CD4-positive, alpha-beta T cell treated with Interleukin-15 for 4 hours (primary cell): ENCODE measurements at regions not wholly inside any gene's neighbourhood (a gene's known extent, or its start where the extent isn't known, plus 50 kb on each side); places are given as distances from the start of the nearest gene placed in this dataset.
"Not testable (repeated sequence)": the region's sequence is repeated elsewhere in the genome, so short reads cannot be mapped to it uniquely, and the experiment has no call there.

Experiments used
- DNase-seq: peaks from one replicate; pipeline ENCODE4 v3.0.0-alpha.2; 2020; ENCODE audit warnings: low spot score

DNA sequence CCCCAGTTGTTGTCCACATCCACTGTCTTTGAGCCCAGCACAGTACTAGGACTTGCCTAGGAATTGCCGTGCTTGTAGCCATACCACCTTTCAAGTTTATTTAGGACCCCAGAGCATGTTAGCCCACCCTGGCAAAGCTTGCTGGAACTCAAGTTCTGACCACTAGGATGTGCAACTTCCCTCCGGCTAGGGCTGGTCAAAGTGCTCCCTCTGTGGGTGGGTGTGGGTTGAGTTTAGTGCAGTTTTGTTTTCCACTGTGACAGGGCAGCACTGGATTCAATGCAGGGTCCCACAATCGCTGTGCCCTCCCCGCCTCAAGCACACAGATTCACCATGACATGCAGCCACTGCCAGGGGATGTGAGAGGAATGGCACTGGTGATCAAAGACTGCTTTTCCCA lies 96.0 kb downstream of the RASGEF1B start:
- DNase-seq, result no peak

DNA sequence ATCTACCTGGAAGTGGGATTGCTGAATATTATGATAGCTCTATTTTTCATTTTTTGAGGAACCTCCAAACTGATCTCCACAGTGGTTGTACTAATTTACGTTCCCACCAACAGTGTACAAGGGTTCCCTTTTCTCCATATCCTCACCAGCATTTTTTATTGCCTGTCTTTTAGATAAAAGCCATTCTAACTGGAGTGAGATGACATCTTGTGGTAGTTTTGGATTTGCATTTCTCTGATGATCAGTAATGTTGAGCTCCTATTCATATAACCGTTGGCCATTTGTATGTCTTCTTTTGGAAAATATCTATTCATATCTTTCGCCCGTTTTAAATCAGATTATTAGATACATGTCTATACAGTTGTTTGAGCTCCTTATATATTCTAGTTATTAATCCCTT lies 101.8 kb downstream of the RASGEF1B start:
- no peak for DNase-seq

DNA sequence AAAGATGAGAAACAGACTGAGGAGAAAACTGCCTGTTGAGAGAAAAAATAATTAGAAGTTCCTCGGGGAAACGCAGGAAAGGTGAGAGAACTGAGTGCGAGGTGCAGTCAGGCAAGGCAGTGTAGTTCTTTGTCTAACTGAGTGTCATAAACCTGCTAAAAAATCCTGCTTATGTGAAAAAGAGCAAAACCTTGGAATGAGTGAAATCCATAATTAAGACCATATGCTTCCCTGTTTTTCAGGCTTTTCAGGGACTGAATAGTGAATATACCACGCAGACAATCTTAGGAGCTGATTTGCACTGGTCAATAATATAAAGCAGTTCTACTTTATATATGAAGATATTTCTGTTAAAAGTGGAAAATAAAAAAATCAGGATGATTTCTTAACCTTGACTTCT lies 104.9 kb downstream of the RASGEF1B start:
- DNase-seq, result no peak

DNA sequence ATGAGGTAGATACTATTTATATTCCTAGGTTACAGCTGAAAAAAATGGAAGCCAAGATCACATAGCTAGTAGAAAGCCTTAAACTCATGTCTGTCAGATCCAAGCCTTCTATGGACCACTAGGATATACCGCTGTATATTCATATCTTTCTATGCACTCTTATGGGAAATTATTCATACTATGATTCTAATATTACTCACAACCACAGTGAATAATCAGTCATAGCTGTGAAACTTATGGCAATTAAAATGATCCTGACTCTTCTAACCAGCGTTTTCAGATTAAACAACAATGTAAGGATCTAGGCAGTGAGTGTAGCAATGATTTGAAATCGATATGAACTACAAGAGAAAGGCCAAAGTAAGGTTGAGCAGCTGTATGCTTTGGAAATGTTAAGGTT lies 111.0 kb downstream of the RASGEF1B start:
- DNase-seq, result no peak

DNA sequence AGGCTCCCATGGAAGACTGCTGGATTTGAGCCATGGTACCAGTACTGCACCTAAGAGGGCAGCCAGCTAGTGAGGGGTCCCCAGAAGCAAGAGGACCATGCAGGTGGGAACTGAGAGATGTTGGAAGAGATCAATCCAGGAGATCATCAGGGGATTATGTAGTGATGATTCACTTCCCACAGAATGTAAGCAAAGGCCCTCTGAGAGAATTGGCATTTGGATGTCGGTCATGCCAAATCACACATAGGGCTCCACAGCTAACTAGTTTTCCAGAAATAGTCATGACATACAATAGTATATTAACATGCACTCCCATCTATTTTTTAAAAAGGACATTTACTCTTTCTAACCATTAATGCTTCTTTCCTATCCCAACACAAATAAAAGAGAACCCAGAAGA lies 112.5 kb downstream of the RASGEF1B start:
- DNase-seq, result no peak

DNA sequence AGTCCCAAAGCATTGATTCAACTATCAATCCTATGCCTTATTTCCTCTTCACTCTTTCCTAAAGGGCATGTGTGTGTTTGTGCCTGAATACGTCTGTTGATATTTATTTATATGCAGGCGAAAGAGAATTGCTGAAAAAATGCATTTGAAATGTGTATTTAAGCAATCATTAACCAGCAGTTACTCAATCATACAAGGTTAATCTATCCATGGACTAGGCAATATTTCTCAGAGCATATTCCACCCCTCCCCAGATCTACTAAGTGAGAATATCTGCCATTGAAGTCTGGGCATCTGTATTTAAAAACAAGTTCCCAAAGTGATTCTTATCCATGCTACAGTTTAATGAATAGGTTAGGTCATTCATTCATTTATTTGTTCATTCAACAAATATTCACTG lies 113.6 kb downstream of the RASGEF1B start:
- DNase-seq, result no peak

DNA sequence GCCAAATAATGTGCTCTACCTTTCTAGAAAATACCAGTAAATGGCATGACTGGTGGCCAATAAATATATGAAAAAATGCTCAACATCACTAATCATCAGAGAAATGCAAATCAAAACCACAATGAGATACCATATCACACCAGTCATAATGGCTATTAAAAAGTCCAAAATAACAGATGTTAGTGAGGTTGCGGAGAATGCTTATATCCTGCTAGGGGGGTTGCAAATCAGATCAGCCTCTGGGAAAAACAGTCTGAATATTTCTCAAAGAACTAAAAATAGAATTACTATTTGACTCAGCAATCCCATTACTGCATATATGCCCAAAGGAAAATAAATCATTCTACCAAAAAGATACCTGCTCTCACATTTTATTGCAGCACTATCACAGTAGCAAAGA lies 115.1 kb downstream of the RASGEF1B start:
- no peak for DNase-seq

DNA sequence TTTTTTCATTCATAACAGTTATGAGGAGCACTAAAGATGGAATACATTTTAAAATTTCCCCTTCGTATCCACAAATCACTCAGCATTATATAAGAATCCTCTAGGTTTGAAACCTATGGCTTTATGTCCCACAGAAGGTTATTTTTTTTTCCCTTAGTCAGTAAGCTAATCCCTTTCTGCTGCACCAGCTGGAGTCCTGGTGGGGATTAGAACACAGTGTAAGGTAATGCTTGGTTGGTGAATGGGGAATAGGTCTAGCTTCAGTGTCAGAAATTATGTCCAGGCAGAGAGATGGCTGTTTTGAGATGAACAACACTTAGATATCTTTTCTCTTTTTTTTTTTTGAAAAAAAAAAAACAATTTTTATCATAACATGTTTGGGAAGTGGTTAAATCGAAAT lies 116.6 kb downstream of the RASGEF1B start:
- DNase-seq, result no peak

DNA sequence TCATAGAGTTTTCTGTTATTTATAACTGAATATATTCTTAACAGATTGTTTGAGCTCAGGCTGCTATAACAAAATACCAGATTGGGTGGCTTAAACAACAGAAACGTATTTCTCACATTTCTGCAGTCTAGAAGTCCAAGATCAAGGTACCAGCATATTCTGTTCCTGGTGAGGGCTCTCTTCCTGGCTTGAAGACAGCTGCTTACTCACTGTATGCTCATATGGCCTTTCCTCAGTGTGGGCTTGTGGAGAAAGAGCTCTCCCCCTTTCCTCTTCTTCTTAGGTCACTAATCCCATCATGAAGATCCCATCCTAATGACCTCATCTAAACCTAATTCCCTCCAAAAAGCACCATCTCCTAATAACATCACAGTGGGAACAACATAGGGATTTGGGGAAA lies 117.8 kb downstream of the RASGEF1B start:
- DNase-seq, result no peak

DNA sequence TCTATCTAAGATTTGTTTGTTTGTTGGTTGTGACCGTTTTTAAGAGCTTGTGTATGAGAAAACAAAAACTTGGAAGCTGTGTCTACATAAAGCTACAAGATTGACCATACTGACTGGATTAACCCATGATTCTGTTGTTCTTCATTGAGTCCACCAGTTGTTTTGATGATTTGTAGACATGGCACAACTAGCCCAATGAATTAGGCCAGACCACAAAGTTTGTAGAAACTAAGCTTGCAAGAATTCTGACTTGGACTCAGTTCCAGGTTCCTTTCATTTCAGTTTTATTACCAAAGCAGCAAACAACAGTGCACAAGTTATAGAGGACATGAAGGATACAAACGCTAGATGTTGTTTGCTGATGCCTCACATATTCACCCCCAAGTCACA lies 119.3 kb downstream of the RASGEF1B start:
- DNase-seq, result no peak

DNA sequence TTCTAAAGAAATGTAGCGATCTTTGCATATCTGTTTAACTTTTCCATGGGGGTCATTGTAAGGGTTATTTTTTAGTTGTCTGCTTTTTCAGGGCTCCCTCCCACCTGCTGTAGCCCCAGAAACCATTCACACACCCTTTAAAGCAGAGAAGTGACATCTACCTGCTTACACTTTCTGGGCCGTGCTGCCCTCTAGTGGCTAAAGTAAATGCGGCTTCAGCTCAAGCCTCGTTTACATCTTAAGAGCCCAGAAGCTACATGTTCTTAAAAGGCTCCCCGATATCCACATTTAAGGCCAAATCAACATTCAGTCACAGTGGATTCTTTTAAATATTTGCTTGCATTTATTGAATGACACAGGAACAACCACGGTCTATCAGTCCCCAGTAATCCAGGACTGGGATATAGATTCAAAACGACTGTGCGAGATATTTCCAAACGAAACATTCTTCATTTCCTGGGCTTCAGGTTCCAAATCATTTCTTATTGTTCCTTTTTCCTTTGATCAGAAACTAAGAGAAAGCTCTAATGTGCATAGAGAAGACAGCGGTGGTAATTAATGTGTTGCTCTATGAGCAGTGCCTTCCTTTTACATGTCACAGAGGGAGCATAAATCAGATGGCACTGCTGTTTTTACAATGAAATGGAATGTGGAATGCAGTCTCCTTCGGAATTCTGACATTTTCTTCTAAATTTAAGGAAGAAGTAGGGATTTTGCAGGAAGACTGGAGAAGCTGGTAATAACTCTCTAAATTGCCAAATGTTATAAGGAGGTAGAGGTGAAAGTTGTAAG lies 119.9 kb downstream of the RASGEF1B start:
- DNase-seq, result peak; percentile 58

DNA sequence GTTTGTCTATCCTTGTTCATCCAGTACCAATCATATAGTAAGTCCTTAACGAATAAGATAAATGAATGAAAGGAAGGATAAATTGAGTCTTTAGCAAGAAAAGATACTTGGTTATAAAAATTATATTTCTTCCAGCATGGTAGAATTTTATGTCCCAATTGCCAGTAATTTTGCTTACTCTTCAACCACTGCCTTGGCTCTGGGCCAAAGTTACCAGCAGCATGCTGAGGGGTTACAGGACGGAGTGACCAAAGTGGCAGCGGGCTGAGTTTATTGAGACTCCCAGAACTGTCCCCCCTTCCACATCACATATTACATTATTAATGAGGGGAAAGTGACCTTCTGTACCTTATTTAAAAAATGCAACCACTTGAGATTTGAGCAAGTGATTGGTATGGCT lies 121.7 kb downstream of the RASGEF1B start:
- no peak for DNase-seq

DNA sequence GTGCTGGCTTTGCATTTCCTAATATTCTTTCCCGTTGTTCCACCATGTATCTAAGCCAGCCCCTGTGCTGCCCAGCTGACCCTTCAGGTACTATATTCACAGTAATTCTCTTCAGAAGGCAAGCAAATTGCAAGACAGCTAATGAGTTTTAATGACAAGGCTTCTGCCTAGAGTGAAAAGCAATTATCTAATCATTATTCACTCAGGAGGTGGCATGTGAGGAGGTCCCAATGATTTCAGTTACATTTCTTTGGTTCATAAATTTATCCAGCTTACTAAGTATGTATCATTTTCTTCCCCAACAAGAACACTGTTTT lies 123.0 kb downstream of the RASGEF1B start:
- DNase-seq, result no peak

DNA sequence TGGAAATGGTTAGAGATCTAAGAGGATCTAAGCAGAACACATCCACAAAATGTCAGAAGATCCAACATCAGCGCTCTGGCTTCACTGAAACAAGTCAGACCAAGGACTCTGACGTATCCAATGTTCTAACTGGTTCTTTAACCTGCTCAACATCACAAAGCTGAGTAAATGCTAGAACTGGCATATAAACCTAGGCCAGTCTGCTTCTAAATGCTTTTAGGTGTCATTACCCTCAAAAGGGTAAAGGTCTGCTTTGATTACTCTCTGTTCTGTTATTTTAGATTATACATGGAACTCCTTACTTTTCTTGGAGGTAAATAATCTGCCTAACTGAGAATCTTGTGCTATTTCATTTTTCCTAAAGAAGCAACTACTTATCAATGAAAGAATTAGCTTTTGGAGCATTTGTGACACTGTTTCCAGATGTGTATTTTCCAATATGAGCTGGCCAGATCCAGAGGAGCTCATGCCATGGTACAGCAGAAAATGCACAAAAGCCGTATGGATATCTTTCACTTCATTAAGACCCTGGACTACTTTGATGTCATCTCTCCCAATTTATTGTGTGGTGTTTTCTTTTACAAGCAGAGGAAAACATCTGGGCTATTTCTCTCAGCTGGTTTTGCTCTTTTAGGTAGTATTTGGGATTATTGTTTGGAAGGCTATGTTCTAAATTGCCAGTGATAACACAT lies 123.5 kb downstream of the RASGEF1B start:
- no peak for DNase-seq

DNA sequence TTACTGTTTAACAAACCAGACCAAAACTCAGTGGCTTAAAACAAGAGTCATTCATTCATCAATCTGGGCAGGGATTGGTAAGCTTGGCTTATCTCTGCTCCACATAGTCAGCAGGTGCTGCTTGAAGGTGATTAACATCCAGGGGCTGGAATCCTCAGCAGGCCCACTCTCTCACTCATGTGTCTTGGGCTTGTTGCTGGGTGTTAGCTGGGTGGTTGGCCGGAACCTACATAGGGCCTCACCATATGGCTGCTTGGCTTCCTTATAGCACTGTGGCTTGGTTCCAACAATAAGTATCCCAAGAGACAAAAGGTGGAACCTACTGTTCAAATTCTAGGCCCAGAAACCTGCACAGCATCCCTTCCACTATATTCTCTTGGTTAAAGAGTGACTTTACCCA lies 125.0 kb downstream of the RASGEF1B start:
- no peak for DNase-seq

DNA sequence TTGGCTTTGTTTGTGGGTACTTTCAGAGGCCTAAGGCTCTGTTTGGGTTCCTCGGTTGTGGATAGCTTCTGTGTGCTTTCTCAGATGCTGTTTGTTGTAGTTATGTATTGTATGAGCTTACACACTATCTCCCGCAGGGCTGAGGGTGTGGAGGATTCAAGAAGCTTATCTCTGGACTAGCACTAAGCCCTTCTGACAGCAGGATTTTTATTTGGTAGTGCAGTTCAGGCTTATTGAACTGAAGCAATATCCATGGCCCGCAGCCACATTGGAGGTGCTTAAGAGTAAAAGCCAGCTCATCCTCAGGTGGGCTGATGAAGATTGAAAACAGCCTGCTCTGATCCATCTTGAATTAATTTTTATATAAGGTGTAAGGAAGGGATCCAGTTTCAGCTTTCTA lies 128.2 kb downstream of the RASGEF1B start:
- DNase-seq, result no peak

DNA sequence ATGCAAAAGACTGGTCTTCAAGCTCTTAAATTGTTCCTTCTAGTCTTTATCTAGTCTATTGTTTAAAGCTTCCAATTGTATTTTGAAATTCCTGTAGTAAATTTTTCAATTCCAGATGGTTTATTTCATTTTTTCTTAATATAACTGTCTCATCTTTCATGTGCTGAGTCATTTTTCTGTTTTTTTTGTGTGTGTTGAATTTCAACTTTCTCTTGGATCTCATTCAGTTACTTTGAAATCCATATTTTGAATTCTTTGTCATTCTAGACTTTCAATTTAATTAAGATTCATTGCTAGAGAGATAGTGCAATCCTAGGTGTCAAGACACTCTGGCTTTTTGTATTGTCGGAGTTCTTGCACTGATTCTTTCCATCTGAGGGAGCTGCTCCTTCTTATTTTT lies 128.0 kb upstream of the PRKG2 start:
- no peak for DNase-seq

DNA sequence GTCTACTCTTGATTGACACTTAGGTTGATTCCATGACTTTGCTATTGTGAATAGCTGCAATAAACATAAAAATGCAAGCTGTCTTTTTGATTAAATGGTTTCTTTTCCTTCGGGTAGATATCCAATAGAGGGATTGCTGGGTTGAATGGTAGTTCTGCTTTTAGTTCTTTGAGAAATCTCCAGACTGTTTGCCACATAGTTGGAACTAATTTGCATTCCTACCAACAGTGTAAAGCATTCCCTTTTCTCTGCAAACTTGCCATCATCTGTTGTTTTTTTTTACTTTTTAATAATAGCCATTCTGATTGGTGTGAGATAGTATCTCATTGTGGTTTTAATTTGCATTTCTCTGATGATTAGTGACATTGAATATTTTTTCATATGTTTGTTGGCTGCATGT lies 122.2 kb upstream of the PRKG2 start:
- DNase-seq, result no peak

DNA sequence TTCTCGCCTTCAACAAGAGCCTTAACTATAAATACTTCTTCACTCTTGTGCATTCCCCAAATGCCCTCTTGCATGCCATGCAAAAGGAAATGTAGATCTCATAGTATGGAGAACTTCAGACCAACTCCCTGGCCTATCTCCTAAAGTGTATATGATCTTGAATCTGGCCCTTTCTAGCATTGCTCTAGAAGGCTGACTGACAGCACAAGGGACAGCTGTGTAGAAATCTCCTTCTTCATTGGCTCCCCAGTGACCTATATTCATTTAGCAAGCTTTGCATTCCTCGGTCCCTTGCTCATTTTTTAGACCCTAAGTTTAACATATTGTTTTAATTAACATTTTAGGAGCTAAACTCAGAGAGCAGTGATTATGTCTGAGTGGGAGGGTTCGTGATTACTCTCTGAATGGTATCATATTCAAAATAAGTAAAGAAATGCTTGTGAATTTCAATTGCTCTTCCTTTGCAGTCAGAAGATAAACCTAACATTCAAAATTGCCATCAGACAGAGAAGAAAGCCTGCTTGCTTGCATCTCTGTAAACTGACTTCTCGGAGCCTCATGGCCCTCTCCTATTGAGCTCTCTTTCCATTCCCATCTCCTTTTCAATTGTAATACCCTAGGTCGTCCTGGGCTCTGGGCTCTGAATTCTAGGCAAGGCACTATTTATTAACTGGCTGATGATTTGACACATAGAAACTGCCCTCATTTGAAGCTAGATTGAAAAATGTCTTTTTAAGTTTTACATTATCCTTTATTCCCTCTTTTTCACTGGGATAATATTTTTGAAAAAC lies 120.3 kb upstream of the PRKG2 start:
- no peak for DNase-seq

DNA sequence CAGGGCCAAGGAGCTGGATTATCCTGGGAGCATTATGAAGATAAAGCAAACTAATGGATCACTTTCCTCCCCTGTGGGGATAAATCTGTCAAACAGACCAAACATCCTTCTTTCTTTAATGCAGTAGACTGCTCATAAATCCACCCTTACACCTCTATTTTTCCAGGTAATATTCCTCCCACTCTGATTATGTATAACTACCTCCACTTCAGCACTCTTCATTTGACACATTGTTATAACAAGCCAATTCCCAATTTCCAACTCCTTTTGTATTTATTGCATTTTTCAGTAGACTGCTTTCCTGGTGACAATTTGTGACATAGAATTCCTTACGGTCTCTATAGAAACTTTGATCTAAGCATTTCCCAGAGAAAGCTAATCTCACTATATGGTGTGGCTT lies 115.0 kb upstream of the PRKG2 start:
- DNase-seq, result no peak

DNA sequence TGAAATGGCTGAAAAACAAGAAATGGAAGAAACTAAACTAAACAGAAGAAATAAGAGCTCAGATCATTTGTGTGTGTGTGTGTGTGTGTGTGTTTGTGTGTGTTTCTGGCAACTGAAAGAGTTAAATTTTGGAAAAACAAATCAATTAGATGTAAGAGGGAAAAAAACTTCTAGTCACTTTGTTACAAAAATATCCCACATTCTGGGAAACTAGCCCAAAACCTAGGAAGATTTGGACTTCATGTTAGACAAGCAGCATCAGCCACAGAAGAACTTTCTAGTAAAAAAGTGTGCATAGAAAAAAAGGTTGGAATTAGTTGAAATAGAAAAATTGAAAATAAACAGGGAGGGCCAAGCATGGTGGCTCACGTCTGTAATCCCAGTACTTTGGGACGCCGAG lies 111.6 kb upstream of the PRKG2 start:
- no peak for DNase-seq

DNA sequence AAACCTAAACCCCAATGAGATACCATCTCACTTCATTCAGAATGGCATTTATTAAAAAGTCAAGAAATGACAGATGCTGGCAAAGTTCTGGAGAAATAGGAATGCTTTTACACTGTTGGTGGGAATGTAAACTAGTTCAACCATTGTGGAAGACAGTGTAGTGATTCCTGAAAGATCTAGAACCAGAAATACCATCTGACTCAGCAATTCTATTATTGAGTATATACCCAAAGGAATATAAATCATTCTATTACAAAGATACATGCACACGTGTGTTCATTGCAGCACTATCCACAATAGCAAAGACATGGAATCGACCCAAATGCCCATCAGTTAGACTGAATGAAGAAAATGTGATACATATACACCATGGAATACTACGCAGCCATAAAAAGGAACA lies 109.6 kb upstream of the PRKG2 start:
- DNase-seq, result not testable (repeated sequence)

DNA sequence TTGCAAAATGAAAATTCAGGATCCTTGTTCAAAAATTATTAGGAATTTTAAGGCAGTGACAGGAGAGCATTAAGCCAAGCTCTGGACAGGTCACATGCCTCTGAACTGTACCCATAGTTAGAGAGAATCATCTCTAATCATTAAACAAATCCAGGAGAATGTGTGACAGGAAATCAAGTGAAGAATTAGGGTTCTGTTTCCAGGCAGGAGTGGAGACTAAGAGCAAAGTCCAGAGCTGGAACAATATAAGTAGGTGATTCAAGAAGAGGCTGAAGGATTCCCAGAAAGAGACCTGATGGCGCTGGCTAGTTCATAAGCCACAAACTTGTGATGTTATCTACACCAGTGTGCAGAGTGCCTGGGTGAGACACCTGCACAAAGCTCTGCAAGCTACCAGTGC lies 104.6 kb upstream of the PRKG2 start:
- DNase-seq, result no peak
